HG02610 (cell line): ENCODE measurements at regions not wholly inside any gene's neighbourhood (a gene's known extent, or its start where the extent isn't known, plus 50 kb on each side); places are given as distances from the start of the nearest gene placed in this dataset.
"Not testable (repeated sequence)": the region's sequence is repeated elsewhere in the genome, so short reads cannot be mapped to it uniquely, and the experiment has no call there.

ENCODE experiments used
- ATAC-seq: cut with Tn5 transposase; IDR thresholded peaks from one replicate; pipeline ENCODE4 v1.9.1; 2021; ENCODE audit warnings: mild to moderate bottlenecking, moderate library complexity; ENCODE audit not compliant: unreplicated experiment

GRCh38 chr6:51462896-51463295, 624.5 kb downstream of the PKHD1 start:
- no peak for ATAC-seq

- no peak for ATAC-seq
These were observed 624.1 kb downstream of the PKHD1 start for GRCh38 chr6:51463321-51463720.

DNA sequence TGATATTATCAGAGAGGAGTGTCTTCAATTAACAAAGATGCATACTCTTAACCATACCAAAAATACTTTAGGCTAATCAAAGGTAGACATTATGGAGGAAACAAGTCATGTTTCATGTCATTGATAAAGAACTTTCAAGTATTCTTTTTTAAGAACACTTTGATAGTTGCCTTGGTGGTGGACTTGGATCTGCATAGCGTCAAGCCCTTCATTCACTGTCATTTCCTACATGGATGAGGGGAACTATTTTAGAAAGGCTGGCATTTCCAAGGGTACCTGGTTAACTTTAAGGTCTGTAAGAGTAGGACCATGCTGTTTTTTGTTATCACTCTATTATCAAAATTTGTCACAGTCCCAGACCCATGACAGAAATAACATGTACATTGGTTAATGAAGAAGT, 622.5 kb downstream of the PKHD1 start:
- no peak for ATAC-seq

GRCh38 chr6:51466427-51466826, 621.0 kb downstream of the PKHD1 start:
- no peak for ATAC-seq

DNA sequence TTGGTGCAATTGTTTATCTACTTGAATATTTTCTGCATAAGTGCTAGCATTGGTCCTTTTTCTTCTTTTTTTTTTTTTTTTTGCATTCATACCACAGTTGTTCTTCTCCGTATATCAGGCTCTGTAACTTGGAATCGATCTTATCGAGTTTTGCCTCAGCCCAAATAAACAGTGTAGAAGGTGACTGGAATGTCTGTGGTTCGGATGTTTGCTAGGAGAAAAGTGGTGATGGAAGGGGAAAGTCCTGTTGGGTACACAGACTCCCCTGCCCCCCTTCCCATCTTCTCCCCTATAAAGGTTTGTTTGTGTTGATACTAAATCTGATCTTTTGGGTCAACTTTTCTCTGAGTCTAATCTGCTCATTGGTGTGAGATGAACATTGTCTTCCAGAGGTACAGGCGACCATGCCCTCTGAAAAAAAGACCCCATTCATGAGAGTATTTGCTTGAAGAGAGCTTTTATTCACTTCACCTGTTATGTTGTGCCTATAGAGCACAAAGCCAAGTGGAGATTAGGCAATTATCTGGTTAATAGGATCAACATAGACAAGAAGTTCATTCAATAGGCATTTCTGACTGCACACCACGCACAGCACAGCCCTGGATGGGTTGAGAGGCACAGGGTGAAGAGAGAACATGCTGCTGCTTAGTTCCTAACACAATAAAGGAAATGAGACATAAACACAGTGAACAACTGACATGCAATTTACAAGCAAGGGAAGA, 620.0 kb downstream of the PKHD1 start:
- no peak for ATAC-seq

GRCh38 chr6:51468704-51469103, 618.7 kb downstream of the PKHD1 start:
- ATAC-seq = no peak

DNA sequence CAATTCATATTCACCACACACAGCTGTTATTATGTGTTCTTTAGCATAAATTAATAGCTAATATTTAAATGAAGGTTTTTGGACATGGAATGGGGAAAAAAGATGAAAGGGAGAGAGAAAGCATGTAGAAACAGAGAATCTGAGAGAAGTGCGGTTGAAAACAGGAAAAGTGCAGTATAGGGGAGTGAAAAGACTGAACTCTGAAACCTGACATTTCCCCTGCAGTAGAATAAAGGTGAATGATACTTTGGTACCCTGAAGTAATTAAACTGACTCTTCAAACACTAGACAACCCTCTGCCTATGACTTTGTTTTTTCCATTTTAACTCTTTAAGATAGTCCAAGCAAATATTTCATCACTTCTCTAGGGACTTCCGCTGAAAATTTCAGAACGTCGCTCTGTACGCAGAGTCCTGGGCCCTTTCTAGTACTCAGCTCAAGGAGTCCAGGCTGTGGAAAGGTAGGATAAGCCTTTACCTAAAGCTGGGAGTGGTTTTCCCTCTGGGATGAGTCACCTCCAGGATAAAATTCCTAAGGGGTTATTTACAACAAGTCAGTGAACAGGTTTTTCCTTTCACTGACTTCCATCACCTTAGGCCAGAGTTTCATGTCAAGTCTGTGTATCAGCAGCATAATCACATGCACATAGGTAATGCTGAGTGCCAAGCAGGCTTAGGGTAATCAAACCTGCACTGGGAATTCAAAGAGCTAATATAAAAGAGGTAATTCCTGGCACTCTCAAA, 614.5 kb downstream of the PKHD1 start:
- no peak for ATAC-seq

DNA sequence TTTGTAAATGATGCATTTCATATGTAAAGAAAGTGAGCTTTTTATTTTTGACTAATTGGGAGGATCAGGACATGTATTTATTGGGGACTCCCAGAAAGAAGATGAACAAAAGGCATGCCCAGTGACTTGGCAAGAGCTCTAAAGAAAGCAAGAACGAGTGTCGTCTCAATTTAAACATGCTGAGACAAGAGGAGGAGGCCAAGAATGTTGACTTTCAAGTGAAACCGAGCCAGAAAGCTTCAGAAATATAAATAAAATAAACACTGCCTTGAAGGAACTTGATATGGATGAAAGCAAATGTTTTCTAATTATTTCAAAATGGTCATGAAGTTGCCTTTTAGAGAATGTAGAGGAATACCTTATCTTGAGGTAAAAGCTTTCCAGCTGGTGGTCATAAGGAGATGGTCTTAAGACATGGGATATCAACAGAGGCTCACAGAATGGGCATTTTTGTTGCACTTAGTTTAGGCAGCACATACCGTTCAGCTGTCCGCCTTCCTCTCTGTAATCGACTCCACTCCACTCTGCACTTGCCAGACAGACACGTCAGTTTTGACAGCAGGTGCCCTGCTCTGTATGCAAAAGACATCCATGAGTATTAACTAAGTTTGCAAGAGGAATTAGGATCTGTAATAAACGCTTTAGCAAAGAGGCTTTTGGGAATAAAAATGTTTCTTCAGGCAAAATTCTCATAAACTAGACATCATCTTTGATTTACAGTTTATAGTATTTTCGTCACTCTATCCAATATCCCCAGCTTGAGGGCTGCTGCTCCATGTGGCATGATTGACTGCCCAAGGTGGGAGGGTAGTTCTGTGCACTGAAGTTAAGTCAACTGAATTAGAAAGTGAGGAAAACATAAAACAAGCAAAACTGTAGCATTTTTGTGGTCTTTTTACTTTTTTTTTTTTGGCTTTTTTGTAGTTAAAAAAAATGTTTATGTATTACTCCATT, 613.1 kb downstream of the PKHD1 start:
- no peak for ATAC-seq

GRCh38 chr6:51477711-51478311, 609.6 kb downstream of the PKHD1 start:
- no peak for ATAC-seq

- ATAC-seq = no peak
These were observed 608.1 kb downstream of the PKHD1 start for GRCh38 chr6:51479296-51479695.

DNA sequence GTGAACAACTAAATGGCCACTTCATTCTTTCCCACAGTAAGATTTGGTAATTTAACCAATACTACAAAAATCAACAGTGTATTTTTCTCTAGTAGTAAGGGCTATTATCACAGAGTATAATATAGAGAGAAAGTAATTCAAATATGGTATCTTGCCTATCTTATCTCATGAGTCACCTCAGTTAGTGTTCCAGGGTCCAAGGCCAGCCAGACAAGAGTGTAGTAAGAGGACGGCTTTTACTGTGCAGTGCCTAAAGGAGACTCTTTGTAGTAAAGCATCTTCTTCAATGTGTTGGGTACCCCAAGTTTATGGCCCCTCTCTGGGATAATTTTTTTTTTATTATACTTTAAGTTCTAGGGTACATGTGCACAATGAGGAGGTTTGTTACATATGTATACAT, 607.4 kb downstream of the PKHD1 start:
- ATAC-seq = no peak

GRCh38 chr6:51485869-51486268, 601.5 kb downstream of the PKHD1 start:
- ATAC-seq = not testable (repeated sequence)

DNA sequence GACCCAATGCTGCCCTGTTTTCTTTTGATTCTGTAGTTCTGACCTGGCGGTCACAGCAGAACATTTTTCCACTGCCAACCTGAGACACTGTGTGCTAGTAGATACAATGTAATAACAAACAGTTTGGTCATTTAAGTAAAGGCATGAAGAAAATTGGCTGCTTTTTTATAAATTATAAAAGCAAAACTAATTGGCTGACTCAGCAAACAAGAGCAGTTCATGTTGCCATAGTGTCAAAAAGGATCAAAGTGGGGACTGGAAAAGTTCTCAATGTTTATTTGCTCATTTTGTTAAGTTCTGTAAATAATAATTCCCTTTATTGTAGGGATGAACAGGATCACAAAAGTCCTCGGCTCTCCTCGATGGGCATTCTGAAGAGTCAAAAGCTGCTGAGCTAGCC, 599.5 kb downstream of the PKHD1 start:
- no peak for ATAC-seq

DNA sequence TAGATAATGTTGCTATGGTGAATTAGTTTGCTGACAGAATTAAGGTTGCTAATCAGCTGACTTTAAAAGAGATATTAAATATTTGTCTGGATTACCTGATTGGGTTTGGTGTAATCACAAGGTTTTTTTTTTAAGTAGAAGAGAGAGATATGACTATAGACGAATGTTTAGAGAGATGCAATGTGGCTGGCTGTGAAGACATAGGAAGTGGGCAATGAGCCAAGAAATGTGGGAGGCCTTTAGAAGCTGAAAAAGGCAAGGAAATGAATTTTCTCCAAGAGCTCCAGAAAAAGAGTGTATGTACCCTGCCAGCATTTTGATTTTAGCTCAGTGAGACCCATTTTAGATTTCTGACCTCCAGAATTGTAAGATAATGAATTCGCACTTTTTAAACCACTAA, 598.3 kb downstream of the PKHD1 start:
- ATAC-seq = no peak

DNA sequence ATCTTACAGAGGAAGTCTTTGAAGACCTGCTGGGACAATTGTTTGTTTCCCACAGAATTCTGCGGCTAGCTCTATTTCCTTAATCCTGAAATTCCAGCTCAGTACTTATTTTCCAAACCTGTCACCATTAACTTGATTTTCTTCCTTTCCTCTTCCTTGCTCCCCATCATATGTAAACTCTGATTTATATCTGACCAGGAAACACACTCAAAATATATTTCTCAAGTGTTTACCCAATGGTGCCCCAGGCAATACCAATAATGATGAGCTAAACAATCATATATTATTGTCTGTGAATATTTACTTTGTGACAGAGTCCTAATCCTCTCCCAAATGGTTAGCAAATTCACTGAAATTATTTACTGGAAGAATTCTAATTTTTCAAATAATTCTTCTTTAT, 597.3 kb downstream of the PKHD1 start:
- ATAC-seq = no peak

DNA sequence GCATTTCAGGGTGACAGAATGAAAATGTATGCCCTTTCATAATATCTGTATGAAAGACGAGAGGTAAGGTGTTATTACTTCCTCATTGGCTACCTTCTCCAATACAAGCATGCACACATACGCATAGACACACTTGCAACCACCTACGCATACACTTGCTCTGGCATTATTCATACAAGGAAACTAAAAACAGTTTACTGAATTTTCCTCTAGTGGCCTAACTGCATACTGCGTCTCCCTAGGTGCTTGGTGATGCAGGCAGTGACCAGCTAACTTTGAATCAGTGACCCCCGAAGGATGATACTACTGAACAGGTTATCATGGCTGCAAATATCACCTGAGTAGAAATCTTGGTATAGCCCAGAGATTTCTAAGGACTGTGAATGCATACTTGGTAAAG, 593.1 kb downstream of the PKHD1 start:
- ATAC-seq = no peak

DNA sequence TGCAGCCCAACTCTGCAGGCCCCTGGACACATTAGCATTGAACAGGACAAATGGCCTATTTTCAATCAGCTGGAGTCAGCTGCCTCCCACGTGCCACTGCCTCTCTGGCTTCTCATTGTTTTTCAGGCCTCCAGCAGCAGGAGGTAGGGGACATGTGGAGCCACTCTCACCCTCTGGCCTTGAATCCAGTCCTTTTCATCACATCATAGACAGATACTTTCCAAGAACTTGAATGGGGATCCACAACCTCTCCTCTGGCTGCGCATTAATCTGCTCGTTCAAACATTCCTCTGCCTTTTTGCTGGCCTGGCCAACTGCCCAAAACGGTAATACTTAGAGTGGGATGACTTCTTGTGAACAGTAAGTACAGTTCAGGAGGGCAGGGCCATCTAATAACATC, 592.3 kb downstream of the PKHD1 start:
- no peak for ATAC-seq

DNA sequence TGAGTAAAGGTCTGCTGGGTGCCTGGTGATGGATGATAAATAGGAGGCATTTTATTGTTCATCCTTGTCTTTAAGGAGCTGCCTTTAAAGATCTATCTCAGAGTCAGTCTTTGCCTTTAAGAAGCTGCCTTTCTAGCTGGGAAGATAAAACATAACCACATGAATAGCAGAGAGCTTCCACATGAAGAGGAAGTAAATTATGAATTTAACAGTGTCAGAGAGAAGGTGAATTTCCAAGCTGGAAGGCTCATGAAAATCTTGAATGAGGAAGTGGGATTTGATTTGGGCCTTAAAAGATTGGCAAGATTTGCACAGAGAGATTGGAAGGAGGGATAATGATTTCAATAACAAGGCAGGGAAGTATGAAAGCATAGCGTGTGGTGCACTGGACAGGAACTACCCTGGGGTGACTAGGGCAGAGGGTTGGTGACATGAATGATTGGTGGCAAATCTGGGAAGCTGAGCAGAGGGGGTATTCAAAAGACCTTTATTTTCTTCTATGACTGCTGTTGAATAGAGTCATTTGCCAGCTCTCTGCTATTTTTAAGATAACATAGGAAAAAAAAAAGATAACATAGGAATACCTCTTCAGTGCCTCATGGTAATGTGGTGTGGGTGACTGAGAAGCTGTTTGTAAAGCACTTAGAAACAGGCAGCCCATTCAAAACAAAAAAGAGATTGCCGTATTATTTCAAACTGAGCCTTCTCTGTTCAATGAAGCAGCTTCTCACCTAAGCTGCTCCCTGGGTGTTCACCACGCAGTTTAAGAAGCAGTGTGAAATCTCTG, 591.6 kb downstream of the PKHD1 start:
- no peak for ATAC-seq

GRCh38 chr6:51502996-51503395, 584.4 kb downstream of the PKHD1 start:
- ATAC-seq = no peak

GRCh38 chr6:51505434-51505833, 582.0 kb downstream of the PKHD1 start:
- no peak for ATAC-seq
